Left ventricle myocardium inferior (tissue), 1 donor: ENCODE measurements at regions not wholly inside any gene's neighbourhood (a gene's known extent, or its start where the extent isn't known, plus 50 kb on each side); places are given as distances from the start of the nearest gene placed in this dataset.
"Not testable (repeated sequence)": the region's sequence is repeated elsewhere in the genome, so short reads cannot be mapped to it uniquely, and the experiment has no call there.

Experiments
- DNase-seq: peaks from one replicate; pipeline ENCODE4 v3.0.0-alpha.2; 2020
- H3K27ac ChIP-seq: fragments of 200-600 bp; replicated peaks from 2 replicates; pipeline ENCODE4 v1.8.0; 2021
- H3K27me3 ChIP-seq: fragments of 200-600 bp; 2 replicates; pipeline ENCODE4 v1.8.0; 2021; ENCODE audit warnings: low read depth
- H3K36me3 ChIP-seq: fragments of 200-600 bp; 2 replicates; pipeline ENCODE4 v1.8.0; 2021
- H3K4me1 ChIP-seq: fragments of 200-600 bp; 2 replicates; pipeline ENCODE4 v1.8.0; 2021
- H3K4me3 ChIP-seq: fragments of 200-600 bp; 2 replicates; pipeline ENCODE4 v1.8.0; 2021; ENCODE audit warnings: mild to moderate bottlenecking, moderate library complexity
- H3K9me3 ChIP-seq: fragments of 200-600 bp; replicated peaks from 2 replicates; pipeline ENCODE4 v1.8.0; 2021
- CTCF ChIP-seq: fragments of 200-600 bp; IDR thresholded peaks from 2 replicates; pipeline ENCODE4 v1.8.0; 2021; ENCODE audit warnings: antibody characterized with exemption, mild to moderate bottlenecking, borderline replicate concordance
- intact Hi-C: fragments of 100-400 bp; cut with micrococcal nuclease; formaldehyde crosslinking; loops from one replicate; pipeline ENCODE4 v1.11.0; 2022
- donor health status: DM: no; HTN: yes; CAD: no; lungs with severe emphysema.

- intact Hi-C loops = no loop called here
- H3K27ac ChIP-seq = no peak overlapping the region
- no peak overlapping the region for H3K4me3 ChIP-seq
- H3K36me3 ChIP-seq = no peaks in the 10 kb centered on the region
- DNase-seq = no peak
- TF ChIP-seq CTCF = no peak
- H3K9me3 ChIP-seq = no peaks in the 10 kb centered on the region
- no peaks in the 10 kb centered on the region for H3K4me1 ChIP-seq
- H3K27me3 ChIP-seq = no peaks in the 10 kb centered on the region
Measured at GRCh38 chr11:81963018-81963417, 770.6 kb downstream of the FAM181B start.

- Histone ChIP-seq H3K27ac (no peak overlapping the region), H3K27me3 (no peaks in the 10 kb centered on the region), H3K4me1 (no peaks in the 10 kb centered on the region), H3K4me3 (no peak overlapping the region), H3K9me3 (peaks cover 13% of the 10 kb centered on the region), H3K36me3 (no peaks in the 10 kb centered on the region)
- DNase-seq = no peak
- no peak for TF ChIP-seq CTCF
- intact Hi-C loops = no loop called here
Measured at GRCh38 chr11:81960443-81960842, 773.2 kb downstream of the FAM181B start.

- intact Hi-C loops = no loop called here
Measured at GRCh38 chr11:81959341-81959740, 774.3 kb downstream of the FAM181B start.

GRCh38 chr11:81954301-81954700 lies 779.4 kb downstream of the FAM181B start:
- H3K27me3 ChIP-seq, H3K36me3 ChIP-seq, DNase-seq, H3K4me1 ChIP-seq, intact Hi-C loops, H3K27ac ChIP-seq, H3K4me3 ChIP-seq: not testable (repeated sequence)
- peaks cover 18% of the 10 kb centered on the region for H3K9me3 ChIP-seq

More at GRCh38 chr11:81959341-81959740, 774.3 kb downstream of the FAM181B start:
- H3K4me3 ChIP-seq = no peak overlapping the region
- TF ChIP-seq CTCF = no peak
- DNase-seq = no peak
- H3K27me3 ChIP-seq = no peaks in the 10 kb centered on the region
- no peak overlapping the region for H3K27ac ChIP-seq
- no peaks in the 10 kb centered on the region for H3K4me1 ChIP-seq
- peaks cover 13% of the 10 kb centered on the region for H3K9me3 ChIP-seq
- H3K36me3 ChIP-seq = no peaks in the 10 kb centered on the region

- no peaks in the 10 kb centered on the region for H3K36me3 ChIP-seq
- no peak overlapping the region for H3K4me3 ChIP-seq
- H3K27me3 ChIP-seq = no peaks in the 10 kb centered on the region
- TF ChIP-seq CTCF = no peak
- no peak for DNase-seq
- no peaks in the 10 kb centered on the region for H3K4me1 ChIP-seq
- peaks cover 5% of the 10 kb centered on the region for H3K9me3 ChIP-seq
- intact Hi-C loops = no loop called here
- no peak overlapping the region for H3K27ac ChIP-seq
Measured at GRCh38 chr11:81946831-81947230, 786.8 kb downstream of the FAM181B start.

- Histone ChIP-seq H3K36me3 (no peaks in the 10 kb centered on the region), H3K27me3 (no peaks in the 10 kb centered on the region), H3K9me3 (peaks cover 21% of the 10 kb centered on the region), H3K27ac (no peak overlapping the region), H3K4me1 (no peaks in the 10 kb centered on the region), H3K4me3 (no peak overlapping the region)
- intact Hi-C loops = no loop called here
- TF ChIP-seq CTCF = no peak
- DNase-seq = no peak
Measured at GRCh38 chr11:81942646-81943045, 791.0 kb downstream of the FAM181B start.
